GM12801 (cell line): ENCODE measurements at regions not wholly inside any gene's neighbourhood (a gene's known extent, or its start where the extent isn't known, plus 50 kb on each side); places are given as distances from the start of the nearest gene placed in this dataset.

ENCODE experiments used
- CTCF ChIP-seq: IDR thresholded peaks from one replicate; pipeline ENCODE4 v1.5.1; 2011; ENCODE audit warnings: control low read depth; ENCODE audit not compliant: insufficient read length; ENCODE audit errors: extremely low read depth

DNA sequence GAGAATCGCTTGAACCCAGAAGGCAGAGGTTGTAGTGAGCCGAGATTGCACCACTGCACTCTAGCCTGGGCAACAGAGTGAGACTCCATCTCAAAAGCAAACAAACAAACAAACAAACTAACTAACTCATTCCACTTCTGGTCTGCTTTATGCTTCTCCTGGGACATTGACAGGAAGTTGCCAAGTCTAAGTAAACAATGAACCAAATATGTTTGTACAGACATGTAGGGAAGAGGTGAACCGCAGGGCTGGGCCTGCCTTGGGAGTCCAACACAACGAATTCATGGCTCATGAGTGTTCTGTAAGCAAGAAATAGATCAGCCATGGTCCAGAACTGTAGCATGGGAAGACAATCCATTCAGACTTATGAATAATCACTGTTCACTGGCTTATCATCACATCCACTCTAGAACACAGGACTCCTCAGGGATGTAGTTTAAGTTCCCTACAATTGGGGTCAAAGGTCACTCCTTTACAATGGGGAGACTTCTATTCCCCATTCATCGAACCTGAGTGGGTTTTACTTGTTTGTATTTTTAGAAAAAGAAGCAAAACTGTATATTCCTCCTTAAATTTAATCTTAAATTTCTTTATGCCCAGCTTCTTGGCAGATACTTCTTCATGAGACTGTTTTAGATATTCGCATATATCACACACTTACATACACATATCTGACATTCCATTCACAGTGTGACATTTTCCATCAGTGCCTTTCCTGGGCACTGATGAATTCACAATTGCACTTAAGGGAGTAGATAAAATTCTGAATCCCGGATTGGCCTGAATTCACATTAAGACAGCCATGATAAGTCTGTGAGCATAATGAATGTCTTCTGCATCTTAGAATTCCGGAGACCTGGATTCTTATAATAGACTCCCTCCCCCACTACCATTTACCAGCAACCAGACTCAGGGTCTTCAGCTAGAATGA lies 159.1 kb upstream of the EEPD1 start:
- TF ChIP-seq CTCF = no peak

GRCh38 chr7:35995334-35995733 lies 157.7 kb upstream of the EEPD1 start:
- no peak for TF ChIP-seq CTCF

DNA sequence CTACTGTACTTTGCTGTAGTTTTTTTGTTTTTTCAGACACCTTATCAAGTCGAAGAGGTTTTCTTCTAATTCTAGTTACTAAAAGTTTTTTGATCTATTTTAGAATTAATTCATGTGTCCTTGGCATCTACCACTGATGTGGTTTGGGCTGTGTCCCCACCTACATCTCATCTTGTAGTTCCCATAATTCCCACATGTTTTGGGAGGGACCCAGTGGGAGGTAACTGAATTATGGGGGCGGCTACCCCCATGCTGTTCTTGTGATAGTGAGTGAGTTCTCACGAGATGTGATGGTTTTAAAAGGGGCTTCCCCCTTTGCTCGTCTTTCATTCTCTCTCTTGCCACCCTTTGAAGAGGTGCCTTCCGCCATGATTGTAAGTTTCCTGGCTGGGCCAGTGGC lies 154.6 kb upstream of the EEPD1 start:
- TF ChIP-seq CTCF = no peak

GRCh38 chr7:36001546-36001945 lies 151.5 kb upstream of the EEPD1 start:
- no peak for TF ChIP-seq CTCF

DNA sequence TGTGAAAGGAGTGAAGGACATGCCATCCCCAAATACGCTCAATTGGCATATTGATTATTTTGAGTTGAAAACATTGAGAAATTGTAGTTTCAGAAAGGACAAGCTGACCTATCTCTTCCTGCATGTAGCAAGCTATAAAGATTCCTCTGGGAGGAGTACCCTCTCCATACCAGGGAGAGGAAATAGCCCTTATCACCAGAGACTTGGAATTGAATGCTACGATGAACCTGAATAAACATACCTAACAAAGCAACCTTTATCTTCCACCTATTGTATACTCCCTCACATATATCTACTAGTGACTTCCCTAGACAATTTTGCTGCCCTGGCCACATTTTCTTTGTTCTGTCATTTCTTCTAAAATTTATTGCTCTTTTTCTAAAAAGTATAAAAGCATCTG lies 150.2 kb upstream of the EEPD1 start:
- no peak for TF ChIP-seq CTCF

GRCh38 chr7:36003343-36003742 lies 149.7 kb upstream of the EEPD1 start:
- no peak for TF ChIP-seq CTCF

GRCh38 chr7:36005293-36005692 lies 147.8 kb upstream of the EEPD1 start:
- no peak for TF ChIP-seq CTCF
